Muscle of leg (tissue), 3 donors: ENCODE measurements at regions not wholly inside any gene's neighbourhood (a gene's known extent, or its start where the extent isn't known, plus 50 kb on each side); places are given as distances from the start of the nearest gene placed in this dataset.
"Not testable (repeated sequence)": the region's sequence is repeated elsewhere in the genome, so short reads cannot be mapped to it uniquely, and the experiment has no call there.

Source experiments
- DNase-seq: peaks from one replicate; pipeline ENCODE4 v3.0.0; 2013
- H3K27ac ChIP-seq: one replicate; pipeline ENCODE4 v1.5.1; 2013; ENCODE audit warnings: mild to moderate bottlenecking, low read length, control low read depth
- H3K27me3 ChIP-seq: one replicate; pipeline ENCODE4 v1.6.1; 2013; ENCODE audit warnings: low read length; ENCODE audit not compliant: control insufficient read depth, insufficient read depth
- H3K36me3 ChIP-seq: one replicate; pipeline ENCODE4 v1.6.1; 2013; ENCODE audit warnings: low read length; ENCODE audit not compliant: control insufficient read depth, insufficient read depth
- H3K4me1 ChIP-seq: one replicate; pipeline ENCODE4 v1.6.1; 2013; ENCODE audit warnings: low read length; ENCODE audit not compliant: control insufficient read depth, insufficient read depth
- H3K4me3 ChIP-seq: one replicate; pipeline ENCODE4 v1.5.1; 2013; ENCODE audit warnings: low read length, control low read depth
- H3K9me3 ChIP-seq: replicated peaks from 2 replicates; pipeline ENCODE4 v1.6.1; 2013; ENCODE audit warnings: low read depth, low read length; ENCODE audit not compliant: control insufficient read depth
- WGBS: methylation state at CpG from one replicate; pipeline ENCODE4 v1.1.5; 2013; ENCODE audit warnings: missing lambda C conversion rate; ENCODE audit not compliant: insufficient coverage; 5-methylcytosine and 5-hydroxymethylcytosine counted together

DNA sequence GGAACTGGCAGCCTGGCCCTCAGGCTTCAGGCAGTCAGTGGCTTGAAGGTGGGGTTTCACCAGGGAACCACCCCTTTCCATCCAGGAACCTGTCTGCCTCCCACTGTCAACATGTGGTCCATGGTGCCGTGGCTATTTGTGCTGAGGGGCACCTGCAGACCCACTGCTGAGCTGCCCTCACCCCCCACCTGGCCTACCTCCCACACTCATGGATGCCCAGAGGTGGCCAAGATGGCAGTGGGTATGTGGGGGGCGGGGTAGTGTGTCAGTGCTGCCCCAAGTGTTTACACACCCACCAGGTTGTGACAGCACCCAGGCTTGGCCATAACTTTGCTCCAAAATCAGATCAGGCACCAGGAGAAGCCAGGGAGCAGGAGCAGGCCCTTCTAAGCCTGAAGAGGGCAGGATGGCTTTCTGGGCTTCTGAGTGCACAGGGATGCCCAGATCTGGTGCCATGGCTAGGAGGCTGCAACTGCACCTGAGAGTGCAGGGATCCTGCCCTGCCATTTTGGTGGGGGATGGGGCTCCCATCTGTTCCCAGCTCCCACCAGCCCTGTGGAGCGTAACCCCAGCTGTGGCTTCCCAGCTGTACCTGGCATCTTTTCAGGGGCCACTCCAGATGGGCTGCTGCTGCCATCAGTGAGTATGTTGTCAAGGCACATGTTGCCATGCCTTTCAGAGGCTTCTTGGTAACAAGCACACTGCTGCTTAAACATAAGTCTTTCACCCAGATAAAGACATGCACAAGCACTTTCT lies 263.9 kb downstream of the LRIG3 start:
- H3K27ac ChIP-seq, result no peak overlapping the region
- DNase-seq, result no peak
- no peaks in the 10 kb centered on the region for H3K27me3 ChIP-seq
- peaks cover 3% of the 10 kb centered on the region for H3K9me3 ChIP-seq
- WGBS, result 100% methylated on average over 1 of the region's 3 CpGs
- no peaks in the 10 kb centered on the region for H3K36me3 ChIP-seq
- no peaks in the 10 kb centered on the region for H3K4me1 ChIP-seq
- no peak overlapping the region for H3K4me3 ChIP-seq

GRCh38 chr12:58657190-58657589 lies 263.1 kb downstream of the LRIG3 start:
- Histone ChIP-seq H3K27me3 (no peaks in the 10 kb centered on the region), H3K36me3 (no peaks in the 10 kb centered on the region), H3K27ac (no peak overlapping the region), H3K9me3 (peaks cover 3% of the 10 kb centered on the region), H3K4me1 (no peaks in the 10 kb centered on the region), H3K4me3 (no peak overlapping the region)
- no peak for DNase-seq
- whole genome bisulfite sequencing, result no CpG with 5 or more reads among the region's 1 CpG

- H3K36me3 ChIP-seq, result no peaks in the 10 kb centered on the region
- no peak overlapping the region for H3K4me3 ChIP-seq
- WGBS, result 91% methylated on average over 1 of the region's 2 CpGs
- DNase-seq, result no peak
- H3K4me1 ChIP-seq, result no peaks in the 10 kb centered on the region
- no peak overlapping the region for H3K27ac ChIP-seq
- H3K27me3 ChIP-seq, result no peaks in the 10 kb centered on the region
- H3K9me3 ChIP-seq, result no peaks in the 10 kb centered on the region
Observed at GRCh38 chr12:58665375-58665774, 254.9 kb downstream of the LRIG3 start.

GRCh38 chr12:58668233-58668632 lies 252.1 kb downstream of the LRIG3 start:
- Histone ChIP-seq H3K27ac (no peak overlapping the region), H3K4me1 (no peaks in the 10 kb centered on the region), H3K36me3 (no peaks in the 10 kb centered on the region), H3K9me3 (no peaks in the 10 kb centered on the region), H3K27me3 (no peaks in the 10 kb centered on the region), H3K4me3 (no peak overlapping the region)
- 100% methylated on average over 1 of the region's 3 CpGs for WGBS
- DNase-seq, result no peak

DNA sequence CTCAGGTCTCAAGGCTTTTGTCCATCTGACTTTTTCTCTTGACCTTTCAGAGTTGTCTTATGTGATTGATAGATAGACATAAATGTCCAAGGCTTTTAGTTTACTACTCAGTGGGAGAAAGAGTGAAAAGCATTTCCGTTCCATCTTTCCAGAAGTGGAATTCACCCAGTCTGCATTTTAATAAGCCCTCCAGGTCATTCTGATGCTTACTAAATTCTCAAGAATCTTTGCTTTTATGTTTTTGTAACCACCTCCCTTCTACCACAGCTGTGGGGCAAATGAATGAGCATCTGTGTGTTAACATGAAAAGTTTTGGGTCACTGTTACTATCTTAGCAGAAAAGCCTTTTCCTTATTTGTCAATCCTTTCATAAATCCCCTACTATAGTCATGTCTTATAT lies 251.4 kb downstream of the LRIG3 start:
- WGBS, result no CpG with 5 or more reads among the region's 1 CpG
- no peaks in the 10 kb centered on the region for H3K27me3 ChIP-seq
- DNase-seq, result no peak
- no peak overlapping the region for H3K27ac ChIP-seq
- H3K9me3 ChIP-seq, result no peaks in the 10 kb centered on the region
- no peak overlapping the region for H3K4me3 ChIP-seq
- H3K36me3 ChIP-seq, result no peaks in the 10 kb centered on the region
- H3K4me1 ChIP-seq, result no peaks in the 10 kb centered on the region

DNA sequence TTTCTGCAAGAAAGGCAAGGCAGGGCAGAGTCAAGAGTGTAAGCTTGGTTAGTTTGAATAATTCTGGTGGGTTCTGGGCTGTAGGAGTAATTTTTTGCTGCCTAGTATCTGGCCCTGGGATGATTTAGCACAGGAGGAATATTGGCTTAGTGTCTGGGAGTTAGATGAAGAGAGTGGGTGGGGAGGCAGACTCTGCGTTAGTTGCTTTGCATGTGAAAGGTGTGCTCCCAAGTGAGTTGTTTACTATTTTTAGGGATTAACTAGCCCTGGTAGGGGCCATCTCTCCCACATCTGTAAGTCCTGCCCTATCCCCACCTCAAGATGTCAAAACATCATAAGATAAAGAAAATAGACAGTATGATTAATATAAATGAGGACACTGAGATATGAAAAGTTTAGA lies 249.7 kb downstream of the LRIG3 start:
- no peaks in the 10 kb centered on the region for H3K27me3 ChIP-seq
- DNase-seq, result no peak
- WGBS, result no CpG with 5 or more reads among the region's 1 CpG
- no peak overlapping the region for H3K4me3 ChIP-seq
- no peaks in the 10 kb centered on the region for H3K4me1 ChIP-seq
- H3K9me3 ChIP-seq, result no peaks in the 10 kb centered on the region
- no peaks in the 10 kb centered on the region for H3K36me3 ChIP-seq
- H3K27ac ChIP-seq, result no peak overlapping the region

- H3K36me3 ChIP-seq, result no peaks in the 10 kb centered on the region
- WGBS, result 63% methylated on average over 1 of the region's 3 CpGs
- H3K27me3 ChIP-seq, result no peaks in the 10 kb centered on the region
- no peaks in the 10 kb centered on the region for H3K4me1 ChIP-seq
- H3K9me3 ChIP-seq, result no peaks in the 10 kb centered on the region
- DNase-seq, result no peak
- no peak overlapping the region for H3K27ac ChIP-seq
- H3K4me3 ChIP-seq, result no peak overlapping the region
Observed at GRCh38 chr12:58671196-58671595, 249.1 kb downstream of the LRIG3 start.

GRCh38 chr12:58673021-58673420 lies 247.3 kb downstream of the LRIG3 start:
- DNase-seq, result no peak
- no peaks in the 10 kb centered on the region for H3K36me3 ChIP-seq
- H3K4me3 ChIP-seq, result no peak overlapping the region
- no peaks in the 10 kb centered on the region for H3K27me3 ChIP-seq
- H3K27ac ChIP-seq, result no peak overlapping the region
- H3K9me3 ChIP-seq, result peaks cover under 1% of the 10 kb centered on the region
- no peaks in the 10 kb centered on the region for H3K4me1 ChIP-seq

DNA sequence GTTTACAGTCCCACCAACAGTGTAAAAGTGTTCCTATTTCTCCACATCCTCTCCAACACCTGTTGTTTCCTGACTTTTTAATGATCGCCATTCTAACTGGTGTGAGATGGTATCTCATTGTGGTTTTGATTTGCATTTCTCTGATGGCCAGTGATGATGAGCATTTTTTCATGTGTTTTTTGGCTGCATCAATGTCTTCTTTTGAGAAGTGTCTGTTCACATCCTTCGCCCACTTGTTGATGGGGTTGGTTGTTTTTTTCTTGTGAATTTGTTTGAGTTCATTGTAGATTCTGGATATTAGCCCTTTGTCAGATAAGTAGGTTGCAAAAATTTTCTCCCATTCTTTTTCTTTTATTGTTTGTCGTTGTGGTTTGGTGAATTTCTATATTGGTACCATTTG lies 242.5 kb downstream of the LRIG3 start:
- not testable (repeated sequence) for H3K4me1 ChIP-seq, H3K27me3 ChIP-seq, DNase-seq, H3K27ac ChIP-seq, H3K4me3 ChIP-seq, H3K36me3 ChIP-seq
- H3K9me3 ChIP-seq, result peaks cover 15% of the 10 kb centered on the region
- WGBS, result no CpG with 5 or more reads among the region's 3 CpGs

DNA sequence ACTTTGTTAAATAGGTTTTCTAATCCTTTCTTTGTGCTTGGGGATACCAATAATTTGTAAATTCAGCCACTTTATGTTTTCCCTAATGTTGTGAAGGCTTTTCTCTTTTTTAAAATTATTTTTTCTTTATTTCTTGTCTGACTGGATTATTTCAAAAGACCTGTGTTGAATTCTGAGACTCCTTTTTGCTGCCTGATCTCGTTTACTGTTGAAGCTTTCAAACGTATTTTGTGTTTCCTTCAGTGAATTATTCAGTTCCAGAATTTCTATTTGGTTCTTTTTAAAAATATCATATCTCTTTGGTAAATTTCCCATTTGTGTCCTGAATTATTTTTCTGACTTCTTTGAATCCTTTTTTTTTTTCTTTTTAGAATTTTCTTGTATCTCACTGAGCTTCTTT lies 241.6 kb downstream of the LRIG3 start:
- DNase-seq, result no peak
- Histone ChIP-seq H3K27ac (no peak overlapping the region), H3K36me3 (no peaks in the 10 kb centered on the region), H3K9me3 (peaks cover 15% of the 10 kb centered on the region), H3K27me3 (no peaks in the 10 kb centered on the region), H3K4me3 (no peak overlapping the region), H3K4me1 (no peaks in the 10 kb centered on the region)
- no CpG with 5 or more reads among the region's 2 CpGs for WGBS

DNA sequence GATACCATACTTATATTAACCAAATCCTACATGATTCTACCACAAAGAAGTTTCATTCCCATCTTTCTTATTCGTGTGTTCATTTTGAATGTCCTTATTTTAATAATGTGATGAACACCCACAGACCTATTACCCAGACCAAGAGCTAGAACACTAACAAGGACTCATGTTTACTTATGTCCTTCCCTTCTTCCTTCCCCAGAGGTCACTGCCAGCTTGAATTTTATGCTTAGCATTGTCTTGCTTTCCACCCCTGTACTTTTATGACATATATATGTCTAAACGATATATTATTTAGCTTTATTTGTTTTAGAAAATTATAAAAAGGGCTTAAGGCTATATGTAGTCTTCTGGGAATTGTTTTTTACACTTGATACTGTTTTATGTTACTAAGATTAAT lies 238.6 kb downstream of the LRIG3 start:
- no peaks in the 10 kb centered on the region for H3K4me1 ChIP-seq
- DNase-seq, result no peak
- peaks cover 15% of the 10 kb centered on the region for H3K9me3 ChIP-seq
- no peaks in the 10 kb centered on the region for H3K27me3 ChIP-seq
- WGBS, result no CpG with 5 or more reads among the region's 2 CpGs
- H3K4me3 ChIP-seq, result no peak overlapping the region
- no peaks in the 10 kb centered on the region for H3K36me3 ChIP-seq
- no peak overlapping the region for H3K27ac ChIP-seq
